ENCODE measurements at regions not wholly inside any gene's neighbourhood (a gene's known extent, or its start where the extent isn't known, plus 50 kb on each side); places are given as distances from the start of the nearest gene placed in this dataset.
"Not testable (repeated sequence)": the region's sequence is repeated elsewhere in the genome, so short reads cannot be mapped to it uniquely, and the experiment has no call there.

GRCh38 chr11:42881335-42881734 lies 430.5 kb upstream of the API5 start:
- not testable (repeated sequence) for TF ChIP-seq CTCF (IDR thresholded peaks at IDR 0.05; ENCODE audit: low read length); EZH2 (optimal IDR thresholded peaks at IDR 0.05; ENCODE audit: low read depth, low read length); EZH2phosphoT487 (IDR thresholded peaks at IDR 0.05; ENCODE audit: low read length)

All from MM.1S (cell line).